Kidney capillary endothelial cell (primary cell): ENCODE measurements at regions not wholly inside any gene's neighbourhood (a gene's known extent, or its start where the extent isn't known, plus 50 kb on each side); places are given as distances from the start of the nearest gene placed in this dataset.

Experiments
- DNase-seq: peaks from one replicate; pipeline ENCODE4 v3.0.0-alpha.2; 2018; ENCODE audit warnings: low spot score

GRCh38 chr6:168132531-168133167 is 53.6 kb upstream of the FRMD1 start:
- DNase-seq: peak; percentile 35

- DNase-seq: no peak
Measured at GRCh38 chr6:168131464-168132415, 52.7 kb upstream of the FRMD1 start.

GRCh38 chr6:168130697-168131371 is 51.8 kb upstream of the FRMD1 start:
- no peak for DNase-seq

GRCh38 chr6:168130168-168130696 is 51.2 kb upstream of the FRMD1 start:
- no peak for DNase-seq

- DNase-seq: no peak
Measured at GRCh38 chr6:168129292-168130167, 50.5 kb upstream of the FRMD1 start.

GRCh38 chr6:168128631-168129291 is 49.7 kb upstream of the FRMD1 start:
- DNase-seq: no peak
